ENCODE measurements at regions not wholly inside any gene's neighbourhood (a gene's known extent, or its start where the extent isn't known, plus 50 kb on each side); places are given as distances from the start of the nearest gene placed in this dataset.
A peak's percentile ranks its signal among the peaks of the same experiment; 100 is the strongest.

DNA sequence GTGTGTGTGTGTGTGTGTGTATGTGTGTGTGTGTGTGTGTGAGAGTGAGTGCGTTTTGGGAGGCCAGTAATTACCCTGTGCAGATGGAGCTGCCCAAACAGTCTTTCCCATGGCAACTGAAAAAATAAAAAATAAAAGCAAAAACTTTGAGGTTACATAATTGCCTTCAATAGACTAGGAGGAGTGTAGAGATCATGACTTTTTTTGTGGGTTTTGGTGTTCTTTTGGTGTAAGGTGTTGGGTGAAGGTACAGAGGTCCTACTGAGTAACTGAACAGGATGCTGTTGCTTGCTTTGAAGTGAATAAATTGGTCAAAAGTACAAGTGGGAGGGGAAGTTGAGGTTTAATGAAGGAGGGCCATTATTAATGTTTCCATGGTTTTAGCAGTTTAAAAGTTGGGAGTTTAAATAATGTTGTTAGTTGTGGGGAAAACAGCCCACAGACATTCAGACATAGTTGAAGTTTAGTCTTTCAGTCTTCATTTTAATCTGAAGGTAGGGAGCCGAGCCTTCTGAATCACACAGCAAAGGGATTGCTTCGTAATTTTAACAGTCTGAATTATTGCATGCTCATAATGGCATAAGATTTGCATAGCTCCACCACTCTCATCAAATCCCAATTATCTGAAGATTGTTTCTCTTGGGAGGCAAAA, 251.4 kb downstream of the PRL start:
- Histone ChIP-seq H2BK120ac (ENCODE audit: low read depth, low read length) (no peak overlapping the region), H3K36me3 (ENCODE audit: control insufficient read depth, insufficient read depth, low read length) (no peaks in the 10 kb centered on the region), H3K9ac (ENCODE audit: low read length) (no peak overlapping the region), H3K56ac (ENCODE audit: low read length) (no peak overlapping the region), H4K8ac (ENCODE audit: low read depth, low read length) (no peak overlapping the region), H2AK5ac (ENCODE audit: low read length) (no peak overlapping the region), H3K4me3 (ENCODE audit: low read length) (no peak overlapping the region), H3K79me1 (ENCODE audit: low read length) (no peaks in the 10 kb centered on the region), H2BK15ac (replicated peaks; ENCODE audit: low read depth) (no peak overlapping the region), H3K4me1 (ENCODE audit: control insufficient read depth, low read depth, low read length) (no peaks in the 10 kb centered on the region), H3K4me2 (ENCODE audit: low read length) (no peak overlapping the region), H3K4ac (ENCODE audit: low read depth, low read length) (no peak overlapping the region), H2BK5ac (ENCODE audit: low read length) (no peak overlapping the region), H4K5ac (ENCODE audit: low read length) (no peak overlapping the region), H3K27me3 (ENCODE audit: insufficient read depth, low read length, poor library complexity) (no peaks in the 10 kb centered on the region), H3K27ac (ENCODE audit: low read depth, low read length) (no peak overlapping the region), H3K18ac (ENCODE audit: low read length) (no peak overlapping the region), H3K23ac (ENCODE audit: low read length) (no peak overlapping the region), H3K79me2 (ENCODE audit: control insufficient read depth, insufficient read depth, low read length) (no peaks in the 10 kb centered on the region)
- DNase-seq: no peak
- no CpG with 5 or more reads among the region's 3 CpGs for WGBS (ENCODE audit: extremely low coverage, insufficient coverage, low lambda C conversion rate)

DNA sequence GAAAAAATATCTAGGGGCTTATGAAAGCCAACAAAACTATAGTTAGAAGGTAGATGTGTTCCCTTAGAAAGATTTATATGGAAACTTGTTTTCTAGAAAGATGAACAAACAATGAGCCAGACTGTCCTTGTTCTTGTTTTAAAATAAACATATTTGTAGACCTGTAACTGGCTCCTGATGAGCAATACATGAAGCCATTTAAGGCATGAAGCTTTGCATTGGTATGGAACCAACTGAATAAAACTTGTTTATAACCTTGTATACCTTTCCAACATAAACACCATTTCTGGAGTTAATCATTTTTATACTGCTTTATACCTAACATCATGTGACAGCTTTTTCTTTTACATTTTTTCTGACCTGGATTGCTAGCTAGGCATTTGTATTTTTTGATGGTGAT, 247.8 kb downstream of the PRL start:
- DNase-seq: no peak
- Histone ChIP-seq H2BK15ac (replicated peaks; ENCODE audit: low read depth) (no peak overlapping the region), H3K4me1 (ENCODE audit: control insufficient read depth, low read depth, low read length) (no peaks in the 10 kb centered on the region)

GRCh38 chr6:22053391-22053997, 243.3 kb downstream of the PRL start:
- Histone ChIP-seq H3K27me3 (ENCODE audit: insufficient read depth, low read length, poor library complexity) (no peaks in the 10 kb centered on the region), H3K9ac (ENCODE audit: low read length) (no peak overlapping the region), H3K4me3 (ENCODE audit: low read length) (no peak overlapping the region), H3K27ac (ENCODE audit: low read depth, low read length) (no peak overlapping the region), H2BK120ac (ENCODE audit: low read depth, low read length) (no peak overlapping the region), H2BK15ac (replicated peaks; ENCODE audit: low read depth) (no peak overlapping the region), H3K4me1 (ENCODE audit: control insufficient read depth, low read depth, low read length) (no peaks in the 10 kb centered on the region), H3K4ac (ENCODE audit: low read depth, low read length) (no peak overlapping the region), H2AK5ac (ENCODE audit: low read length) (no peak overlapping the region), H3K36me3 (ENCODE audit: control insufficient read depth, insufficient read depth, low read length) (peaks cover 2% of the 10 kb centered on the region), H4K8ac (ENCODE audit: low read depth, low read length) (no peak overlapping the region), H3K4me2 (ENCODE audit: low read length) (no peak overlapping the region), H3K56ac (ENCODE audit: low read length) (no peak overlapping the region), H3K23ac (ENCODE audit: low read length) (no peak overlapping the region), H3K18ac (ENCODE audit: low read length) (no peak overlapping the region), H4K5ac (ENCODE audit: low read length) (no peak overlapping the region), H3K79me1 (ENCODE audit: low read length) (no peaks in the 10 kb centered on the region), H2BK5ac (ENCODE audit: low read length) (no peak overlapping the region), H3K79me2 (ENCODE audit: control insufficient read depth, insufficient read depth, low read length) (no peaks in the 10 kb centered on the region)
- WGBS (ENCODE audit: extremely low coverage, insufficient coverage, low lambda C conversion rate): no CpG with 5 or more reads among the region's 3 CpGs
- no peak for DNase-seq

More for the DNA sequence above, 247.8 kb downstream of the PRL start:
- Histone ChIP-seq H3K56ac (ENCODE audit: low read length) (no peak overlapping the region), H3K4me3 (ENCODE audit: low read length) (no peak overlapping the region), H3K79me1 (ENCODE audit: low read length) (no peaks in the 10 kb centered on the region), H2BK5ac (ENCODE audit: low read length) (no peak overlapping the region), H4K5ac (ENCODE audit: low read length) (no peak overlapping the region), H2AK5ac (ENCODE audit: low read length) (no peak overlapping the region), H3K27ac (ENCODE audit: low read depth, low read length) (no peak overlapping the region), H3K9ac (ENCODE audit: low read length) (no peak overlapping the region), H3K4me2 (ENCODE audit: low read length) (no peak overlapping the region), H3K79me2 (ENCODE audit: control insufficient read depth, insufficient read depth, low read length) (no peaks in the 10 kb centered on the region), H3K36me3 (ENCODE audit: control insufficient read depth, insufficient read depth, low read length) (no peaks in the 10 kb centered on the region), H2BK120ac (ENCODE audit: low read depth, low read length) (no peak overlapping the region), H4K8ac (ENCODE audit: low read depth, low read length) (no peak overlapping the region), H3K23ac (ENCODE audit: low read length) (no peak overlapping the region), H3K4ac (ENCODE audit: low read depth, low read length) (no peak overlapping the region), H3K27me3 (ENCODE audit: insufficient read depth, low read length, poor library complexity) (no peaks in the 10 kb centered on the region), H3K18ac (ENCODE audit: low read length) (no peak overlapping the region)

DNA sequence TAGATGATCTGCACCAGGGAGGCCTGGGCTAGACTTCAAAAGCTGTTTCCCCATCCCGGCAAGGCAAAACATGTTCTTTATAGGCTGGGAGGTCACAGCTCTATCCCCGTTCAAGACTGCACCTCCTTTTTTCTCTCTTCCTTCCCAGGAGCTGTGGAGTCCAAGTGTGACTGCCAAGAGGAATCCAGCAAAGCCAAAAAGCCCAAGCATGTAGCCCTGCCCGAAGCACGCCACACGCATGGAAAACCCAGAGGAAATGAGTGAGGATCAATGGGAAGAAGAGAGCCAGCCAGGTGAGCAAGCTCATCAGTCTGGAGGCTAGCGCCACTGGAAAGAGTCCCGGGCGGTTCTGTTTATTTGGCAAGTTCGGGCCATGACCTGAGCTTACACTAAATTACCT, 240.4 kb downstream of the PRL start:
- WGBS (ENCODE audit: extremely low coverage, insufficient coverage, low lambda C conversion rate): no CpG with 5 or more reads among the region's 9 CpGs
- Histone ChIP-seq H3K23ac (ENCODE audit: low read length) (no peak overlapping the region), H3K4ac (ENCODE audit: low read depth, low read length) (no peak overlapping the region), H3K79me2 (ENCODE audit: control insufficient read depth, insufficient read depth, low read length) (no peaks in the 10 kb centered on the region), H3K36me3 (ENCODE audit: control insufficient read depth, insufficient read depth, low read length) (peaks cover 2% of the 10 kb centered on the region), H4K5ac (ENCODE audit: low read length) (no peak overlapping the region), H3K56ac (ENCODE audit: low read length) (no peak overlapping the region), H3K79me1 (ENCODE audit: low read length) (no peaks in the 10 kb centered on the region), H3K27me3 (ENCODE audit: insufficient read depth, low read length, poor library complexity) (no peaks in the 10 kb centered on the region), H2AK5ac (ENCODE audit: low read length) (no peak overlapping the region), H3K18ac (ENCODE audit: low read length) (no peak overlapping the region), H3K4me3 (ENCODE audit: low read length) (no peak overlapping the region), H2BK5ac (ENCODE audit: low read length) (no peak overlapping the region), H2BK120ac (ENCODE audit: low read depth, low read length) (no peak overlapping the region), H3K9ac (ENCODE audit: low read length) (no peak overlapping the region), H3K27ac (ENCODE audit: low read depth, low read length) (no peak overlapping the region), H3K4me2 (ENCODE audit: low read length) (no peak overlapping the region), H2BK15ac (replicated peaks; ENCODE audit: low read depth) (no peak overlapping the region), H4K8ac (ENCODE audit: low read depth, low read length) (no peak overlapping the region), H3K4me1 (ENCODE audit: control insufficient read depth, low read depth, low read length) (no peaks in the 10 kb centered on the region)
- DNase-seq: no peak

GRCh38 chr6:22057962-22058361, 238.9 kb downstream of the PRL start:
- H3K27ac ChIP-seq (ENCODE audit: low read depth, low read length): no peak overlapping the region
- WGBS (ENCODE audit: extremely low coverage, insufficient coverage, low lambda C conversion rate): no CpG with 5 or more reads among the region's 2 CpGs

DNA sequence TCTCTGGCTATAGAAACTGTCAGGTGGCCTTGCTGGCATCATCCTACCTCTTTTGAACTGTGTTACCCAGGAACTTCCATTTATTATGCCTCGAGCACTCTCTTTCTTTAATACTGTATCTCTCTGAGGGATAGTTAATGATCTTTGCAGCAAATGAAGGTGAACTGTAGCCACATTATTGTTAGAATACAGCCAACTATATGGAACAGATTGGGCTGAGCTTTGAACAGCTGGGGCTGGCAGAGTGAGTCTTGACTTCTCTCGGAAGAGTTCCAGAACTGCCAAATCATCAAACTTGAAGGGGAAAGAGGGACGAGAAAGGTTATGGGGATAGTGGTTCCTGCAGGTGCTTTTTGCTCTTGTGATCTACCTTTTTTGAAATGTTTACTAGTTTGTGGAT, 237.7 kb downstream of the PRL start:
- WGBS (ENCODE audit: extremely low coverage, insufficient coverage, low lambda C conversion rate): no CpG with 5 or more reads among the region's 3 CpGs

More at GRCh38 chr6:22057962-22058361, 238.9 kb downstream of the PRL start:
- DNase-seq: no peak
- no peaks in the 10 kb centered on the region for H3K27me3 ChIP-seq (ENCODE audit: insufficient read depth, low read length, poor library complexity)
- no peak overlapping the region for H3K4me2 ChIP-seq (ENCODE audit: low read length)
- no peak overlapping the region for H2BK5ac ChIP-seq (ENCODE audit: low read length)
- no peaks in the 10 kb centered on the region for H3K4me1 ChIP-seq (ENCODE audit: control insufficient read depth, low read depth, low read length)
- H3K4ac ChIP-seq (ENCODE audit: low read depth, low read length): no peak overlapping the region
- no peak overlapping the region for H3K18ac ChIP-seq (ENCODE audit: low read length)
- H3K23ac ChIP-seq (ENCODE audit: low read length): no peak overlapping the region
- H4K8ac ChIP-seq (ENCODE audit: low read depth, low read length): no peak overlapping the region
- no peaks in the 10 kb centered on the region for H3K79me1 ChIP-seq (ENCODE audit: low read length)
- H2BK15ac ChIP-seq (replicated peaks; ENCODE audit: low read depth): no peak overlapping the region
- H4K5ac ChIP-seq (ENCODE audit: low read length): no peak overlapping the region
- no peak overlapping the region for H3K4me3 ChIP-seq (ENCODE audit: low read length)
- peaks cover 2% of the 10 kb centered on the region for H3K36me3 ChIP-seq (ENCODE audit: control insufficient read depth, insufficient read depth, low read length)
- no peak overlapping the region for H2BK120ac ChIP-seq (ENCODE audit: low read depth, low read length)
- H3K56ac ChIP-seq (ENCODE audit: low read length): no peak overlapping the region
- no peak overlapping the region for H2AK5ac ChIP-seq (ENCODE audit: low read length)
- no peak overlapping the region for H3K9ac ChIP-seq (ENCODE audit: low read length)
- no peaks in the 10 kb centered on the region for H3K79me2 ChIP-seq (ENCODE audit: control insufficient read depth, insufficient read depth, low read length)

More for the DNA sequence above, 237.7 kb downstream of the PRL start:
- Histone ChIP-seq H3K4me3 (ENCODE audit: low read length) (no peak overlapping the region), H3K4me1 (ENCODE audit: control insufficient read depth, low read depth, low read length) (no peaks in the 10 kb centered on the region), H3K23ac (ENCODE audit: low read length) (no peak overlapping the region), H3K79me1 (ENCODE audit: low read length) (no peaks in the 10 kb centered on the region), H3K56ac (ENCODE audit: low read length) (no peak overlapping the region), H2BK5ac (ENCODE audit: low read length) (no peak overlapping the region), H2BK120ac (ENCODE audit: low read depth, low read length) (no peak overlapping the region), H3K27me3 (ENCODE audit: insufficient read depth, low read length, poor library complexity) (no peaks in the 10 kb centered on the region), H3K4me2 (ENCODE audit: low read length) (no peak overlapping the region), H3K9ac (ENCODE audit: low read length) (no peak overlapping the region), H2AK5ac (ENCODE audit: low read length) (no peak overlapping the region), H3K36me3 (ENCODE audit: control insufficient read depth, insufficient read depth, low read length) (peaks cover 2% of the 10 kb centered on the region), H4K8ac (ENCODE audit: low read depth, low read length) (no peak overlapping the region), H2BK15ac (replicated peaks; ENCODE audit: low read depth) (no peak overlapping the region), H3K79me2 (ENCODE audit: control insufficient read depth, insufficient read depth, low read length) (no peaks in the 10 kb centered on the region), H3K18ac (ENCODE audit: low read length) (peak overlapping the region; percentile 39), H4K5ac (ENCODE audit: low read length) (no peak overlapping the region), H3K4ac (ENCODE audit: low read depth, low read length) (no peak overlapping the region), H3K27ac (ENCODE audit: low read depth, low read length) (no peak overlapping the region)
- DNase-seq: no peak

Data from mesendoderm (in vitro differentiated cells).